Endometrium (tissue), 2 donors: ENCODE measurements at regions not wholly inside any gene's neighbourhood (a gene's known extent, or its start where the extent isn't known, plus 50 kb on each side); places are given as distances from the start of the nearest gene placed in this dataset.
A peak's percentile ranks its signal among the peaks of the same experiment; 100 is the strongest.
"Not testable (repeated sequence)": the region's sequence is repeated elsewhere in the genome, so short reads cannot be mapped to it uniquely, and the experiment has no call there.

Source experiments
- FAIRE-seq: peaks from 2 replicates; lab custom pipeline; 2012; peaks lifted over from hg19 to GRCh38; lab: Jason Lieb, UNC
- donor health status: control.
- donor health status: control.

DNA sequence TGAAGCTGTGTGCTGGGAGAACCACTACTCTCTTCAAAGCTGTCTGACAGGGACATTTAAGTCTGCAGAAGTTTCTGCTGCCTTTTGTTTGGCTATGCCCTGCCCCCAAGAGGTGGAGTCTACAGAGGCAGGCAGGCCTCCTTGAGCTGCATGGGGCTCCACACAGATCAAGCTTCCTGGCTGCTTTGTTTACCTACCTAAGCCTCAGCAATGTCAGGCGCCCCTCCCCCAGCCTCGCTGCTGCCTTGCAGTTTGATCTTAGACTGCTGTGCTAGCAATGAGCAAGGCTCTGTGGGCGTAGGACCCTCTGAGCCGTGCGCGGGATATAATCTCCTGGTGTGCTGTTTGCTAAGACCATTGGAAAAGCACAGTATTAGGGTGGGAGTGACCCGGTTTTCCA, 103.3 kb upstream of the SALL1 start:
- not testable (repeated sequence) for FAIRE-seq

DNA sequence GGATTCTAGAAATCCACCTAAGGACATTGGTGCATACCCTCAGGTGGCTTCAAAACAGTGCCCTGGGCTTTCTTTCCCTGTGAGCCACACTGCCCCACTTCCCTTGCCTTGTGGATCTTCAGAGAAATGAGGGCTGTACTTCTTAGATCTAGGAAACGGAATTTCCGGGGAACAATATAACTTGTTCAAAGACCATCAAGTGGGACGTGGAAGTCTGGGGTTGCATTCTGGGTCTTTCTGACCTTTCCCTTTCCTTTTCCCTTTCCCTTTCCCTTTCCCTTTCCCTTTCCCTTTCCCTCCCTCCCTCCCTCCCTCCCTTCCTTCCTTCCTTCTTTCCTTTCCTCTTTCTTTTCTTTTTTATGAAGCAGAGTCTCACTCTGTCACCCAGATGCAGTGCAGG, 97.1 kb upstream of the SALL1 start:
- FAIRE-seq = no peak

DNA sequence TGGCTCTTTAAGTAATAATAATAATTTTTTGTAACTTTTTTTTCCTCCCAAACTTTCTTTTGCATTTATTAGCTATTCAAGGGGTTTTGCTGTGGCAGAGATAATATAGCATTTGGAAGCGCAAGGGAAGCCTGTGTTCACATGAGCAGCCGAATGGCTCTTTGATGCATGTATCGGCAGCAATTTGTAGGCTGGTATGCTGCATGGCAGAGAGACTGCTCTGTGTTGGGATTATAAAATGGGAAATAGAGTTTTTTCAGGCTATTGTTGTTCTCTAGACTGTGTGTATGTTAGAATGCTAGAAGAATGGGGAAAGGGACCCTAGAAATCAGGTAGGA, 94.6 kb upstream of the SALL1 start:
- FAIRE-seq = no peak

DNA sequence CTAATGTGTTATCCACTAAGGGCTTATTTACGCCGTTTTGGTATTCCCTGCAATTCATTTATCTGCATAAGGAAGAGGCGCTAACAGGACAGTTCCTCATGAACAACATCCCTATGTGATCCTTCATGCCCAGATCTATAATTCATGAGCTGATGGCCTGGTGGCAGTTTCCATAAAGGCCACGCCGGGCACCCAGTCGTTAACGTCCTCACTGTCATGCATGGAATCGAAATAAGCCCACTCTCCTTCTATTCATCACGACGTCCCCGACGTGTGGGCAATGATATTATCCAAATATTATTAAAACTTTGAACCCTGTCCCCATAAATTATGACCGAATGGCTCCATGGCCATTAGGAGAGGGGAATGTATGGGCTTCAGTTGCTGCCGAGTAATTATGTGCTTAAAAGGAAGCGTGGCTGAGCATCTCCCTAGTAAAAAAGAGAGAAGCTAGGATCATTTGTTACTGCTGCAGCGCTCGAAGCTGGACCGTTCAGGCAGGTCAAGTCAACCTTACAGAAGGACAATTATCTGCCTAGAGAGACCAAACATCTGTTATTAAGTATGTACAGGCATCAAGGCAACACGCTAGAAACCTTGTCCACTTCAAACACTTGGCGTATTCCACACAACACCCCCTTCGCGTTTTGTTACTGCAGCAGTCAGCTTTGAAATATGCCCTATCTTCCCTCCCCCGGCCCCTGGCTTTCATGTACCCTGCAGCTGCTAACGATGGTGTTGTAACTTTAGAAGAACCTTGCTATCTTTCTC, 94.0 kb upstream of the SALL1 start:
- peak; percentile 99 for FAIRE-seq

DNA sequence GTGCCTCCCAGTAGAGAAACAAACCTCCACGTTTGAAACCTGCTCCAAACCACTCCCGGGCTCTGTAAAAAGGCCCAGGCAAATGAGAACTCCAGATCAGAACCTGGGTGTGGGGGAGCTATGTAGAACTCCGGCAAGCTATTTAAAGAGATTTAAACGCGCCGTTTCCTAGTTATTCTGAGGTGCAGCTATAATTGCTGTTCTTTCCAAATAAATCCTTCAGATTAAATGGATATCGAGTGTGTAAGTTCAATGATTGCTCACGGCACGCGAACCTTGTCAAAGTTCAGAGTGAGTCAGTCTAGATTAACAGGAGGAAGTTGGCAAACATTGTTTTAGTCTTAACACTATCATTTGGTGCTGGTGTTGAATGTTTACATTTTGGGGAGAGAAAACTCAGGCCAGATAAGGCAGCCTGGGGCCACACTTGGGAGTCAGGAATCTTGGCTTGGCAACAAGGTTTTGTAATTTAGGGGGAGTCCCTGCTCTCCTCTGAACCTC, 92.9 kb upstream of the SALL1 start:
- no peak for FAIRE-seq

DNA sequence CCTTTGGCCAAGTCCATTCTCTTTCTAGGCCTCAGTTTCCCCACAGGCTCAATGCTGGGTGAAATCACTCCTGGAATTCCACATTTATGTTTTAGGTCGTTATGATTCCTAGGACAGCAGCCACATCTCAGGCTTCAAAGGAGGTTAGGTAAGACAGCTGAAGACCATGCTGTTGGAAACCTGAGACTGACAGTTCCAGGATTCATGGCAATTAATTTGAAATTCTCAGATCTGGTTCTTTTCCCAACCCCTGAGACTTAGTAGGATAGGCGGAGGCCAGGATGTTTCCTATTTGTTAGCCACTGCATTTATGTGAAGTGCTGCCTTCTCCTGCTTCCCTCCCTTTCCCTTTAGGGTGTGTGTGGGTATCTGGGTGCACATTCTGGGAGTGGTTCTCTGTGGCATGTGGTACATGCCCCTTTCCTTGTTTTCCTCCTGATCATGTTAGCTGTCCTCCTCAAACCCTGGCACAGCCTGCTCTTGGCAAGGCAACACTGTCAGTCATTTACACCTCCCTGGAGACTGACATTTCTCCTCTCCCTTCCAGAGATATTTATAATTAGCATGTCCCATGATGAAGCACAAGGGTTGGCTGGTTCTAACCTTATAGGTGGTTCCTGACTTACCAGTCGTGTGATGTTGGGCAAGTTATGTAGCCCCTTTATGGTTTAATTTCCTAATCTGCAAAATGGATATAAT, 91.4 kb upstream of the SALL1 start:
- FAIRE-seq = no peak

DNA sequence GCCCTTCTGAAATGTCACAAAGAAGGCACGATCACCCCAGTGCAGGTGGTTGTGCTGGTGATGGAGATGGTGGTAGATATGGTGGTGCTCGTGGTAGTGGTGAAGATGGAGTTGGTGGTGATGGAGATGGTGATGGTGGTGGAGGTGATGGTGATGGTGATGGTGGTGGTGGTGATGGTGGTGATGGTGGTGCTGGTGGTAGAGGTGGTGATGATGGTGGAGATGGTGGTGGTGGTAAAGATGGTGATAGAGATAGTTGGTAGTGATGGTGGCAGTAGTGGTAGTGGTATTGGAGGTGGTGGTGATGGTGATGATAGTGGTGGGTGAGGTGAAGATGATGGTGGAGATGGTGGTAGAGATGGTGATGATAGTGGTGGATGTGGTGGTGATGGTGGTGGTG, 88.1 kb upstream of the SALL1 start:
- FAIRE-seq = no peak

DNA sequence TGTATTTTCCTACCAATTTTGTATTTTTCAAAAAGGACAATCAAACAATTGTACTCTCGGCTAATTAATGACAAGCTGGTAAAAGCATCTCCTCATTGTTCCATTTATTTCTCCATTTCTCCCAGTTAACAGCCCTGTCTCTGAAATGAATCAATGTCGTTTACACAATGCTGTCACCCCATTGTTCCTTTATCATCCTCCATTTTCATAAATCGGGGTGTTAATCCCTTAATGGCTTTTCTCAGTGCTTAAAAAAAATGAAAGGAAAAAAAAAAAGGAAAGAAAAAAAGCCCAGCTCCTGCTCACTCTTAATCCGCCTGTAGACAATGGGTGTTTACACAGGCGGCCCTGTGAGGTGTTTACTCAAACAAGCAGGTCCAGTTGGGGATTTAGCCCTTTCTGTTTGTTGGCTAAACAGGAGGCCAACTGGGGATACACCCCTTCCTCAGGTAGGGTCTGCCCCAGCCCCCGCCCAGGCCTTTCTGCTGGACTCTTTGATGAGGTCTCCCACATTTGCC, 86.8 kb upstream of the SALL1 start:
- no peak for FAIRE-seq

DNA sequence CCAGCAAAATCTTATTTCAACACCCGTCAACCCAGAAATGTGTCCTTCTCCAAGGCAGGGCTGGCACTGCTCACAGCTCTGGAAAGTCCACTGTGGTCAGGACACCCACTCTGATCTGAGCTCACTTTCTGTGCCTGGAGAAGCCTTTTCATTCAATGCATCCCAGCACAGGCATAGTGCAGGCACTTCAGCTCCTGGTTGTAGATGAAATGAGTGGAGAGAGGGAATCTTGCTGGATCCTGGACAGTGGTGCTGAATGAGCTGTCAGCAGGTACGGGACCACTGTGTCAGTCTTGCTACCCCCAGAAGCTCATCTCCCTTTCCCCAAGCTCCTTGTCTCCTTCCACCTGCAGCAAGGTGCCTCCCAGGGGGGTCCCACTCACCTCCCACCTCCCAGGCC, 86.1 kb upstream of the SALL1 start:
- FAIRE-seq = no peak

DNA sequence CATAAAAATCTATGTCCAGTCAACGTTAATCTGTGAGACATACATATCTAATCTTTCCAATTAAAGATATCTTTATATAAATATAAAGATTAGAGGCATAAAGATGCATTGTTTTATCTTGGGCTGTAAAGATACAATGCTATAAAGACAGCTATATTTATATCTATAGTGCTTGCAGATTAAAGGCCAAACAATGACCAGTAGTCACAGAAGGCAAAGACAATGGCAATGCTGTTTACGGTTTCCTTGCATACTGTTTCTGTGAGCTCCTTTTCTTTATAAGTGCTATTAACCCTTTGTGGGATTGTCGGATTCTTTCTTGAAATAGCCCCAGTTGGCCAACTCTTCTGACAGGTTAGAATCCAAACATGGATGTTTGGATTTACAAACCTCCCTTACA, 85.5 kb upstream of the SALL1 start:
- FAIRE-seq = no peak

DNA sequence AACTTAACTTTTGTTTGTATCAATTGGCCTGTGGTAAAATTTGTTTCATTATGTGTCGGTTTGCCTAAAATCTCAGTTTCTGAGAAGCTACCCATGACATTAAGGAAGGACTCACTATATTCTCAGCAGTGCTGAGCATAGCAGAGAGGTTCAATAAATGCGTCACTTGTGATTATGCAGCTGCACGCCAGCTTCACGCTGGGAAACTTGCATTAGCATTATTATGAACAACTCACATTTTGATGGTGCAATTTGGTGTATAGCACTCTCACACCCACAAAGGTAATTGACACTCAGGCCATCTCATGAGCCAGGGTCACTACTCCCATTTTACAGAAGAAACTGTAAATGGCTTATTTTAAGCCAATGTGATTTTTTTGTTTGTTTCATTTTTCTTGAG, 80.6 kb upstream of the SALL1 start:
- no peak for FAIRE-seq

DNA sequence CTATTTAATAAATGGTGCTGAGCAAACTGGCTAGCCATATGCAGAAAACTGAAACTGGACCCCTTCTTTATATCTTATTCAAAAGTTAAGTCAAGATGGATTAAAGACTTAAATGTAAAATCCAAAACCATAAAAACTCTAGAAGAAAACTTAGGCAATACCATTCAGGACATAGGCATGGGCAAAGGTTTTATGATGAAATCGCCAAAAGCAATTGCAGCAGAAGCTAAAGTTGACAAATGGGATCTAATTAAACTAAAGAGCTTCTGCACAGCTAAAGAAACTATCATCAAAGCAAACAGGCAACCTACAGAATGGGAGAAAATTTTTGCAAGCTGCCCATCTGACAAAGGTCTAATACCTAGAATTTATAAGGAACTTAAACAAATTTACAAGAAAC, 79.0 kb upstream of the SALL1 start:
- not testable (repeated sequence) for FAIRE-seq

DNA sequence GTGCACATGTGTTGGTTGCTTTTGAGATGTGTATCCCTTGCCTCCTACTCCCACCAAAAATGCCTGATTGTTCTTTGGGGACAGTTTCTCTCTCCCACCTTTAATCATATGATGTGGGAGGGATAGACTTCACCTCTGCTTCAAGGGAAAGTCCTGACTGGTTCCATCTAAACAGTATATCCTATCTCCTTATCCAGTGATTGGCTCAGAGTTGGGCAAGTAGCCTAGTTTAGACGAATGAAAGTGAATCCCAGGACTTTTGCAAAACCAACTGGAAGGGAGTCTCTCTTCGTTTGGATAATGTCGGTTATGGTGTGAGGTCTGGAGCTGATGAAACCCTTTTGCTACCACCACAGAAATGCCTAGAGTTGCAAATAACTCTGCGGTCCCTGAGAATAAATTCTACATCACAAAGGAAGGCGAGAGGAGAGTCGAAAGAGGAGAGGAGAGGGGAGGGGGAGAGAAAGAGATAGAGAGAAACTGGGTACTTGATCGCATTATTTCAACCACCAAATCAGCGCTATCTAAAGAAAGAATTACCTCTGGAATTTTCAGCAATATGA, 77.1 kb upstream of the SALL1 start:
- no peak for FAIRE-seq

DNA sequence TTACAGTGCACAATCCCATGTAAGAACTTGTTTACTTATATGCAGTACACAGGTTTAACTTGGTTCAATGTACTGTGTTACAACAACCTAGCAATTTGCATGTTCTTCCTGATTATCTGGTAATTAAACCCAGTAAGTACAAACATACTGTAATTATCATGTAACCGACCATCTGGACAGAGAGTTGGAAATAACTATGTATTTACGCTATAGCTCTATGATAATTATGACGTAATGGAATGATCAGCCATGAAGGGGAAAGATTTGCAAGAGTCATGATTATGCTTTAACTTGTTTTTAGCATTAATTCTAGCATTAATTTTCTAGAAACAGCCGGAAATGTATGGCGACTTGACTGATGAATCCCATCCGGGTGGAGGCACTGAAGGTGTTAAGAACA, 74.8 kb upstream of the SALL1 start:
- FAIRE-seq = no peak

DNA sequence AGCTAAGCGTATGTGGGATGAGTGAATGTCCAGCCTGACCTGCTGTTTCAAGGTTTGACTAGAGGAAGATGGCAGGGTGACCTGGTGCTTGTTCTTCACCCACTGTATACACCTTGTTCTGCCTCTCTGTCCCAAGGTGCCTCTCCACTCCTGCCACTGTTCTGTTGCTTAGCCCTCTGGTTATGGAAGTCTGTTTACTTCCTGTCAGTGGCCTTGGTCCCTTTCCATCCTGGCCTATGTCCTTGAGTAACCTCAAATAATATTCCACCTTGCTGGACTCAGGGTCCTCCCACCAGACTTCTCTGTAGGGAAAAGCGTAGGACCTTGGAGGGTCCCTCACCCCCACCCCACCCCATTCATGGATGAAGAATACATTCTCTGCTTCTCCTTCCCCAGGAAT, 73.2 kb upstream of the SALL1 start:
- FAIRE-seq = no peak

DNA sequence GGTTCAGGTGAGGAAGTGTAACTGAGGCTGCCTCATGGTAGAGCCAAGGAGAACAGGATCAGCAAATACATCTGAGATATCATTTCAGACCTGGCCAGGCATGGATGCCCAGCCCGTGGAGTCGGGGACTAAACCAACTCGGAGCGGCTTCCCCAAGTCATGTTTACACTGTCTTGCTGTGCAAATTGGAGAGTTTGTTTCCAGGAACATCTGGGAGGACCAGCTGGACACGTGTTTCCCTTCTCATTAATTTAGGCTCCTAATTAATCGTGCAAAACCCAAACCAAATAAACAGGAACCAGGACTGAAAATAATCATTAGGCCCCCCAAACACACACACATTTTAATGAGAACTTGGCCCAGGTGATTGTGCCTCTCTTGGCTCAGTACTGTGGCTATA, 70.9 kb upstream of the SALL1 start:
- no peak for FAIRE-seq

DNA sequence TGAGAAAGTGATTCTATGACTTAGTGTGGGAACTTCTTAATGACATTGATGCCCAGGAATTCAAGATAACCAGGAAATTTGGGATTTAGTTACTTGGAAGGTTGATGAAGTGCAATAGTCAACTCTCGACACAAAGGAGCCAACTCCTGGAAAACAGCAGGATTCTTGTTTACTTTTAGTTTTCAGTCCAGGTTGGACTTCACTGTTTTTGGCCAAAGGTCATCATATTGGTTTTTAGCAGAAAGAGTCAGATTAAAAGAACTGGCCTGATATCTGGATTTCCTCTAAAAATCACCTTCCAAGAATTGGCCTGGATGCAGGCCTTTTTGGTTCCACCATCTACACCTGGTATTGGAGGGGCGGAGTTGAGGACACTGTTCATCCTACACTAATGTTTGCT, 60.1 kb upstream of the SALL1 start:
- no peak for FAIRE-seq

DNA sequence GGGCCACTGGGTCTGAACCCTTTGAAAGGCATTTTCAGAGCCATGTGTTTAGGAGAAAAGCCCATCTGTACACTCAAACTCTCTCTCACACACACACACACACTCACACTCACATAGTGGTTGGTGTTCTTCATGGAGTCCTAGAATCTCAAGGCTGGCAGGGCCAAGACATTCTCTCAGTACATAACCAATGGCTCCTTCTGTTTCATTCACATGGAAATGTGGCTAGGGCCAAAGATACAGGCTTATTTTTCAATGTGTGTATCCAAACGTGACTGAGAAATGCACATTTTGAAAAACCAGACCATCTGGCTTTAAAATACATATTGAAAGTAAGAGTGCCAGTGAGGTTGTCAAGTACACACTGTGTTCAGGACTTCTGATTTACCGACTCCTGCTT, 59.0 kb upstream of the SALL1 start:
- FAIRE-seq = no peak

DNA sequence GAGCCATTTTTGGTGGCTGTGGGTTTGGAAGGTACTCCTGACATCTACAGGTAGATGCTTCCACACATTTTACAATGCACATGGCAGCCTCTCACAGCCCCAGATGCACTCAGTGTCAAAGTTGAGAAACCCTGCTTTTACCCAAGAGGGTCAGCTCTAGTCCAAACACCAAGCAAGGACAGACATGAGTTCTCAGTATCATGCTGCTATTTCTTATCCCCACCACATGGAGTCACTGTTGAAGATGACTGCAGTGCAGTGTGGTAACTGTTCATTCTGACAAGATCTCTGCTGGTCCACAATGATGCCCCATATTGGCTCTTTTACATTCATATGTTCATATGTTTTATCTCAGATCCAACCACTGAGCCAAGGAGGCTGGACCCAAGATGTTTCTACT, 50.5 kb upstream of the SALL1 start:
- FAIRE-seq = no peak
